GM12878 (cell line): ENCODE measurements at regions not wholly inside any gene's neighbourhood (a gene's known extent, or its start where the extent isn't known, plus 50 kb on each side); places are given as distances from the start of the nearest gene placed in this dataset.

Experiments
- ATAC-seq: fragments of 200-7000 bp; cut with Tn5 transposase; 3 replicates; pipeline ENCODE4 v1.9.1; 2020; ENCODE audit warnings: mild to moderate bottlenecking, moderate library complexity
- BruUV-seq: library from RNA; stranded (reverse); fragments of 400-500 nt; replicated peaks from 2 replicates; lab custom pipeline; 2021; lab: Mats Ljungman, UMichigan
- CTCF ChIA-PET: fragments of 300-600 bp; sonication (Branson Sonifier 250); formaldehyde crosslinking; extraction: SDS; loops from one replicate; lab custom pipeline; 2021; ENCODE audit warnings: inconsistent platforms; lab: Yijun Ruan, JAX
- POLR2A ChIA-PET: fragments of 350-600 bp; formaldehyde crosslinking; extraction: SDS; loops from one replicate; lab custom pipeline; 2021; ENCODE audit warnings: inconsistent platforms; lab: Charles Lee
- RAD21 ChIA-PET: fragments of 300-600 bp; sonication (Branson Sonifier 250); formaldehyde crosslinking; loops from one replicate; lab custom pipeline; 2023; ENCODE audit warnings: antibody characterized with exemption; ENCODE audit not compliant: unreplicated experiment; lab: Charles Lee
- SMC1A ChIA-PET: fragments of 300-600 bp; sonication (Branson Sonifier 250); formaldehyde crosslinking; loops from one replicate; lab custom pipeline; 2023; ENCODE audit not compliant: unreplicated experiment, uncharacterized antibody; lab: Charles Lee
- DNase-seq: peaks from one replicate; pipeline ENCODE4 v3.0.0-alpha.2; 2011; ENCODE audit warnings: low read depth, low spot score
- FAIRE-seq: peaks from 3 replicates; lab custom pipeline; 2011; peaks lifted over from hg19 to GRCh38; lab: Jason Lieb, UNC
- H2AFZ ChIP-seq: 2 replicates; pipeline ENCODE4 v1.6.0; 2011; ENCODE audit warnings: low read depth, low read length, control low read depth; ENCODE audit not compliant: control insufficient read depth
- H3K27ac ChIP-seq: 2 replicates; pipeline ENCODE4 v1.5.1; 2011; ENCODE audit warnings: control low read depth; ENCODE audit not compliant: control insufficient read depth, insufficient read depth
- H3K27me3 ChIP-seq, 2 experiments: replicated peaks in 1 of 2; 2 replicates each; pipeline versions ENCODE4 v1.6.0 to v1.6.1; 2011; ENCODE audit warnings: low read length in 1 of 2; ENCODE audit not compliant: control insufficient read depth in 2 of 2, insufficient read depth in 2 of 2
- H3K36me3 ChIP-seq, 2 experiments: 2 replicates each; pipeline ENCODE4 v1.5.1; 2011; ENCODE audit warnings: low read length in 1 of 2; ENCODE audit not compliant: control insufficient read depth in 2 of 2, insufficient read depth in 2 of 2
- H3K4me1 ChIP-seq: 2 replicates; pipeline ENCODE4 v1.6.1; 2011; ENCODE audit warnings: mild to moderate bottlenecking, low read length, moderate library complexity, mixed read lengths; ENCODE audit not compliant: control insufficient read depth, insufficient read depth
- H3K4me2 ChIP-seq: 2 replicates; pipeline ENCODE4 v1.6.0; 2011; ENCODE audit warnings: control low read depth; ENCODE audit not compliant: control insufficient read depth, insufficient read depth
- H3K4me3 ChIP-seq: fragments of 200-600 bp; sonication (generic); 2 replicates; pipeline ENCODE4 v1.5.1; 2016
- H3K79me2 ChIP-seq: 2 replicates; pipeline ENCODE4 v1.6.0; 2011; ENCODE audit warnings: low read length; ENCODE audit not compliant: control insufficient read depth, insufficient read depth
- H3K9ac ChIP-seq: 2 replicates; pipeline ENCODE4 v1.8.0; 2011; ENCODE audit warnings: low read length, control low read depth, mixed read lengths; ENCODE audit not compliant: control insufficient read depth, insufficient read depth
- H3K9me3 ChIP-seq: replicated peaks from 3 replicates; pipeline ENCODE4 v1.5.1; 2011; ENCODE audit warnings: mild to moderate bottlenecking, low read length; ENCODE audit not compliant: control insufficient read depth, insufficient read depth
- H4K20me1 ChIP-seq: 2 replicates; pipeline ENCODE4 v1.6.0; 2011; ENCODE audit not compliant: control insufficient read depth, insufficient read depth
- E2F8 ChIP-seq: fragments of 450-650 bp; IDR thresholded peaks from 2 replicates; pipeline ENCODE4 v1.6.1; 2018; ENCODE audit warnings: mild to moderate bottlenecking, low read depth, moderate library complexity; ENCODE audit not compliant: partially characterized antibody
- IRF4 ChIP-seq: IDR thresholded peaks from 2 replicates; pipeline ENCODE4 v1.6.1; 2011; ENCODE audit warnings: low read depth, low read length
- TCF12 ChIP-seq: IDR thresholded peaks from 2 replicates; pipeline ENCODE4 v1.6.1; 2011; ENCODE audit warnings: low read depth, mild to moderate bottlenecking, low read length
- ZNF384 ChIP-seq: IDR thresholded peaks from 2 replicates; pipeline ENCODE4 v1.6.1; 2012; ENCODE audit warnings: low read depth, mild to moderate bottlenecking, low read length, improper control_type of control experiment, borderline replicate concordance
- WGBS: methylation state at CpG from one replicate; pipeline ENCODE4 v1.1.6; 2016; ENCODE audit warnings: low lambda C conversion rate; ENCODE audit not compliant: insufficient replicate concordance, insufficient coverage; ENCODE audit errors: missing lambda C conversion rate; 5-methylcytosine and 5-hydroxymethylcytosine counted together
- in situ Hi-C: fragments of 300-500 bp; cut with MboI; formaldehyde crosslinking; loops from 9 replicates; pipeline ENCODE4 v1.14.3; 2018; ENCODE audit warnings: mixed read lengths
- intact Hi-C: fragments of 100-400 bp; cut with micrococcal nuclease; formaldehyde crosslinking; loops from one replicate; pipeline ENCODE4 v1.14.2; 2022; ENCODE audit not compliant: unreplicated experiment
- TF ChIP-seq, protein P1 (sequence below): IDR thresholded peaks from 2 replicates; pipeline ENCODE4 v1.6.1; 2012; ENCODE audit warnings: low read depth, low read length, improper control_type of control experiment

GRCh38 chr22:27397036-27397953 is 404.3 kb downstream of the MN1 start:
- intact Hi-C loops: no loop called here
- H3K79me2 ChIP-seq: no peaks in the 10 kb centered on the region
- RAD21 ChIA-PET: no interaction called here
- POLR2A ChIA-PET: no interaction called here
- SMC1A ChIA-PET: no interaction called here
- 37% methylated on average over 6 of the region's 6 CpGs for WGBS
- H2AFZ ChIP-seq: no peak overlapping the region
- H3K27ac ChIP-seq: no peak overlapping the region
- in situ Hi-C loops: loop anchor here (5.0 kb wide), 1 partner anchor 50 kb away; no protein-coding TSS in a partner anchor
- TF ChIP-seq E2F8 (no peak), TCF12 (no peak), IRF4 (no peak), ZNF384 (no peak)
- TF ChIP-seq, protein P1, sequence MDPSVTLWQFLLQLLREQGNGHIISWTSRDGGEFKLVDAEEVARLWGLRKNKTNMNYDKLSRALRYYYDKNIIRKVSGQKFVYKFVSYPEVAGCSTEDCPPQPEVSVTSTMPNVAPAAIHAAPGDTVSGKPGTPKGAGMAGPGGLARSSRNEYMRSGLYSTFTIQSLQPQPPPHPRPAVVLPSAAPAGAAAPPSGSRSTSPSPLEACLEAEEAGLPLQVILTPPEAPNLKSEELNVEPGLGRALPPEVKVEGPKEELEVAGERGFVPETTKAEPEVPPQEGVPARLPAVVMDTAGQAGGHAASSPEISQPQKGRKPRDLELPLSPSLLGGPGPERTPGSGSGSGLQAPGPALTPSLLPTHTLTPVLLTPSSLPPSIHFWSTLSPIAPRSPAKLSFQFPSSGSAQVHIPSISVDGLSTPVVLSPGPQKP: no peak
- TF ChIP-seq, all 136 proteins: peak for 0
- H3K9ac ChIP-seq: no peak overlapping the region
- no peaks in the 10 kb centered on the region for H3K4me1 ChIP-seq
- H3K4me2 ChIP-seq: no peak overlapping the region
- no TSS peak for BruUV-seq
- H4K20me1 ChIP-seq: no peaks in the 10 kb centered on the region
- CTCF ChIA-PET: no interaction called here
- H3K9me3 ChIP-seq: no peaks in the 10 kb centered on the region
- no peak for ATAC-seq
- H3K36me3 ChIP-seq: no peaks in the 10 kb centered on the region
- no peaks in the 10 kb centered on the region for H3K27me3 ChIP-seq
- no peak for DNase-seq
- no peak overlapping the region for H3K4me3 ChIP-seq
- no peak for FAIRE-seq
